ENCODE measurements at regions not wholly inside any gene's neighbourhood (a gene's known extent, or its start where the extent isn't known, plus 50 kb on each side); places are given as distances from the start of the nearest gene placed in this dataset.

DNA sequence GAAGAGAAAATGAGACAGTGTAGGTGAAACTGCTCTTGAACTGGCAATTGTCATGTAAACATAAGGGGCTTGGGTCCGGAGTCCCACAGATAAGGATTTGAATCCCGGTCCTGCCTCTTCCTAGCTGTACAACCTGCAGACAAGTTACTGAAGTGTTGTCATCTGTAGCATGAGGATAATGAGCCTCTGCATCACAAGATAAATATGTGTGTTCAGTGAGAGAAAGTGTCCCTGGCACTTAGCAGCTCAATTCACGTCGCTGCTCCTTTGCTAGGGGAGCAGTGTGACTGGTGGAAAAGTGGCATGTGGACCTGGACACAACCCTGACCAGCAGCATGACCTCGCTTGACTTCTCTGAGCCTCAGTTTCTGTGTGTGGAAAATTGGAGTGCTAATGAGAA lies 73.7 kb upstream of the NECTIN1 start:
- H3K9me3 ChIP-seq (ENCODE audit: control insufficient read depth in 1 of 2, low read length in 2 of 2), result no peaks in the 10 kb centered on the region
- H3K27me3 ChIP-seq (ENCODE audit: low read depth, low read length), result no peaks in the 10 kb centered on the region
- no peak overlapping the region for H3K4me3 ChIP-seq (ENCODE audit: low read depth in 1 of 2, low read length in 2 of 2)
- H3K27ac ChIP-seq (ENCODE audit: low read length), result no peak overlapping the region
- H3K36me3 ChIP-seq (ENCODE audit: control insufficient read depth in 1 of 2, insufficient read depth in 2 of 2, low read length in 2 of 2), result no peaks in the 10 kb centered on the region
- no peaks in the 10 kb centered on the region for H3K4me1 ChIP-seq (ENCODE audit: control insufficient read depth in 1 of 2, insufficient read depth in 2 of 2, low read length in 2 of 2)

DNA sequence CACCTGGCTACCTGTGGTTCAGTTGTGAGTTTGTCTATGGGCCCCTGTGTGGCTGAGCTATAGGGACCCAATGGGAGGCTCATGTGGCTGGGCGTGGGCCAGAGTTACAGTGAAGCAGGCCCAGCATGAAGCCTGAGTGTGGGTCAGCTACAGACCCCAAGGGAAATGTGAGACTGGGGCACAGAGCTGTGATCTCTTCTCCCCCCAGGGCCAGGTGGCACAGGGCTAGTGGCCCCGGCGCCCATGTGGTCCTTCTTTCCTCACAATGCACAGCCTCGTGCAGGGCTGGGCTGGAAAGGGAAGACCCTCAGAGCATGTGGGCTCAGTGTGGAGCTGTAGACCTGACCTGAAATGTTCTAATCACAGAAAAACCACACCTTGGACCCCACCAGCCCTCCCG lies 71.6 kb upstream of the NECTIN1 start:
- no peaks in the 10 kb centered on the region for H3K36me3 ChIP-seq (ENCODE audit: control insufficient read depth in 1 of 2, insufficient read depth in 2 of 2, low read length in 2 of 2)
- no peak overlapping the region for H3K4me3 ChIP-seq (ENCODE audit: low read depth in 1 of 2, low read length in 2 of 2)

DNA sequence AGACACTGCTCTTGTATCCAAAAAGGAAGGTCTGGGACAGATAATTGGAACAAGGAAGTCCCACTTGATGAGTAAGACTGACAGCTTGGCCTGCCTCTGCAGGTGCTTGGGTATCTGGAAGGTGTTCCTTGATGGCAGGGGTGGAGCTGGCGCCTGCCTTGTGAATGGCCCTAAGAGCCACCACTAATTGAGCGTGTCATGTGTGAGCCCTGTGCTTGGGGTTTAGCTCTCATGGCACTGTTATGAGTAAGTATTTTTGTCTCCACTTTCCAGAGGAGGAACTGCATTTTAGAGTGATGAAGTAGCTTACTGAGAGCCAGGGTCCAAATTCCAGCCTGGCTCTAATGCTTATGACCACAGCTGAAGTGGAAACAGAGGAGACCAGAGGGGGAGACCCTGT lies 71.2 kb upstream of the NECTIN1 start:
- no peaks in the 10 kb centered on the region for H3K27me3 ChIP-seq (ENCODE audit: low read depth, low read length)
- no peaks in the 10 kb centered on the region for H3K9me3 ChIP-seq (ENCODE audit: control insufficient read depth in 1 of 2, low read length in 2 of 2)
- H3K4me1 ChIP-seq (ENCODE audit: control insufficient read depth in 1 of 2, insufficient read depth in 2 of 2, low read length in 2 of 2), result no peaks in the 10 kb centered on the region
- no peaks in the 10 kb centered on the region for H3K36me3 ChIP-seq (ENCODE audit: control insufficient read depth in 1 of 2, insufficient read depth in 2 of 2, low read length in 2 of 2)
- H3K27ac ChIP-seq (ENCODE audit: low read length), result no peak overlapping the region
- no peak overlapping the region for H3K4me3 ChIP-seq (ENCODE audit: low read depth in 1 of 2, low read length in 2 of 2)

More for the DNA sequence above, 71.6 kb upstream of the NECTIN1 start:
- H3K4me1 ChIP-seq (ENCODE audit: control insufficient read depth in 1 of 2, insufficient read depth in 2 of 2, low read length in 2 of 2), result no peaks in the 10 kb centered on the region
- H3K9me3 ChIP-seq (ENCODE audit: control insufficient read depth in 1 of 2, low read length in 2 of 2), result no peaks in the 10 kb centered on the region
- H3K27me3 ChIP-seq (ENCODE audit: low read depth, low read length), result no peaks in the 10 kb centered on the region
- no peak overlapping the region for H3K27ac ChIP-seq (ENCODE audit: low read length)

DNA sequence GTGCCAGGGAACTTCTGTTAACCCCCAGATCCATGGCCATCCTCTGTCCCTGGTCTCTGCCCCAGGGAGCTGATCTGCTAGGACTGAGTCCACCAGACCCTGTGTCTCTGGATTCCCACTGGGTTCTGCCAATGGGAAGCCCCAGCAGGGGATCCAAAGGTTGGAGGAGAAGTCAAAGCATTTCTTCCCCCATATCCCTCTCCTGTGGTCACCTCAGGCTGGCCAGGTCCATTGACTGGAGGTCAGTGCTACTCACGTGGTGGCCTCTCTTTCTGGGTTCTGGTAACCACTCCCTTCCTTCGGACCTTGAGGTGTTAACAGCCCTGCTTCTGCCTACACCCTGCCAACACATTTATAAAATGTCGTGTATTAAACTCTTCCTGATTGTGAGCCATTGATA lies 69.7 kb upstream of the NECTIN1 start:
- H3K4me3 ChIP-seq (ENCODE audit: low read depth in 1 of 2, low read length in 2 of 2), result no peak overlapping the region
- no peaks in the 10 kb centered on the region for H3K4me1 ChIP-seq (ENCODE audit: control insufficient read depth in 1 of 2, insufficient read depth in 2 of 2, low read length in 2 of 2)
- no peaks in the 10 kb centered on the region for H3K9me3 ChIP-seq (ENCODE audit: control insufficient read depth in 1 of 2, low read length in 2 of 2)
- H3K27ac ChIP-seq (ENCODE audit: low read length), result no peak overlapping the region
- no peaks in the 10 kb centered on the region for H3K27me3 ChIP-seq (ENCODE audit: low read depth, low read length)
- no peaks in the 10 kb centered on the region for H3K36me3 ChIP-seq (ENCODE audit: control insufficient read depth in 1 of 2, insufficient read depth in 2 of 2, low read length in 2 of 2)

DNA sequence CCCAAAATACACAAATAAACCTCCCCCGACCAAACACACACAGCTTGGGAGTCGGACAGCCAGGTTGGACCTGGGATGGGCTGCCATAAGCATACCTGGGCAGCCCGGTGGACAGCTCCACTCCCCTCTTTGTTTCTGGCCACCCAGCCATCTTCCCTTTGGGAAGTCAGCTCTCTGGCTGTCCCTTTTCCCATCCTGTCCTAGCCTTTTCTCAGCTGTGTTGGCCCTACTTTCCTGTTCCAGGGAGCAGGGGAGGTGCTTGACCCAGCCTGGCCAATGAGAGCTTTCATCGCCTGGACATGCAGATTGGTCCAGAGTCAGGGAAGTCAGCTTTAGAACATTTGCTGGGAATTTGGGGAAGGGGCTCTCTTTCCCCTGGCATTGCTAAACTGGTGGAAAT lies 68.7 kb upstream of the NECTIN1 start:
- H3K4me3 ChIP-seq (ENCODE audit: low read depth in 1 of 2, low read length in 2 of 2), result no peak overlapping the region
- no peaks in the 10 kb centered on the region for H3K27me3 ChIP-seq (ENCODE audit: low read depth, low read length)
- H3K27ac ChIP-seq (ENCODE audit: low read length), result no peak overlapping the region
- no peaks in the 10 kb centered on the region for H3K36me3 ChIP-seq (ENCODE audit: control insufficient read depth in 1 of 2, insufficient read depth in 2 of 2, low read length in 2 of 2)
- H3K4me1 ChIP-seq (ENCODE audit: control insufficient read depth in 1 of 2, insufficient read depth in 2 of 2, low read length in 2 of 2), result no peaks in the 10 kb centered on the region
- no peaks in the 10 kb centered on the region for H3K9me3 ChIP-seq (ENCODE audit: control insufficient read depth in 1 of 2, low read length in 2 of 2)

DNA sequence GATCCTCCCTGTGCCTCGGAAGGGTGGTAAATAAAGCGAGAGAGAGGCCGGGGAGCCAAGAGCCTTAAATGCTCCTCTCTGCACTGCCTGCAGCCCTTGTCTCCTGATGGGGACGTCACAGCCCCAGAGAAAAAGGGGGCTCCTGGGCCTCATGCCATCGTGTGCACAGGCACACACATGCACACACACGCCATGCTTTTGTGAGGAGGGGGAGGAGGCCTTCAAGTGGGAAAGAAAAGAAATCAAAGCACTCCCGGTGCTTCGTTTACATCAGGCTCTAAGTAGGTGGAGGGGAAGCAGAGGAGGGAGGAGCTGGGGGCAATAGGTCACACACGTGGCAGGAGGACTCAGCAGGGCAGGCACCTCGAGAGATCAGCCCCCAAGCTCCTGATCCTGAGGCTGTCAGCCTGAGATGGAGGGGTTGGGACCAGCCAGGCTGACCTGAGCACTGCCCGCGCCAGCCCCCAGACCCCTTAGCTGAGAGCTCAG lies 68.2 kb upstream of the NECTIN1 start:
- Histone ChIP-seq H3K9me3 (ENCODE audit: control insufficient read depth in 1 of 2, low read length in 2 of 2) (no peaks in the 10 kb centered on the region), H3K27ac (ENCODE audit: low read length) (no peak overlapping the region), H3K4me1 (ENCODE audit: control insufficient read depth in 1 of 2, insufficient read depth in 2 of 2, low read length in 2 of 2) (no peaks in the 10 kb centered on the region), H3K27me3 (ENCODE audit: low read depth, low read length) (no peaks in the 10 kb centered on the region), H3K4me3 (ENCODE audit: low read depth in 1 of 2, low read length in 2 of 2) (no peak overlapping the region), H3K36me3 (ENCODE audit: control insufficient read depth in 1 of 2, insufficient read depth in 2 of 2, low read length in 2 of 2) (no peaks in the 10 kb centered on the region)

DNA sequence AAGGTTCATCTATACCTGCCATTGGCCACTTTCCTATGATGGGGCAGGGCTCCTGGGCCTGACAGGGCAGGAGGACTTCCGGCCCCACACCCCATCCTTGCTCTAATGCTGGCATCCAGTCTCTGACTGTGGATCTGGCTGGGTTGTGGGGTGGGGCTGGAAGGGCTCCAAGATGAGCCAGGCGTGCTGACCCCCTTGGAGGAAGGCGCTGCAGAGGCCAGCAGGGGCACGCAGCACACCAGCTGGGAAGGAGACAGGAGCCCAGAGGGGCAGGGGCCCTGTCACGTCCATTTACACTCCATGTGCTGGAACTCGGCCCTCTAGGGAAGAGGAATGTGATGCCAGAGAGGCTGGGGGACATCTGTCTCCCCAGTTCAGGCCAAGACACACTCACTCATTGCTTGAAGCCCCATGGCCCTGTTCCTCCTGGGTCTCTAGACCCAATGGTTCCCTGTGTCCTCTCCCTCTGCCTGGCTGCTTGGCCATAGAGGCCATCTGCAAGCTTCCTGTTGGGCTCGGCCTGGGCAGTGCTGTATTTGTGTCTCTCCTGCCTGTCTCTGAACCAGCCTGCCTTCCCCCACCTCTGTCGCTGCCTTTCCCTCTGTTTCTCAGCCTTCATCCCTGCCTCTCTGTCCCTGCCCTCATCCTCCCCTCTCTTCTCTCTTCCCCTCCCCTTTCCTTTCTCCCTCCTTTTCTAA lies 67.5 kb upstream of the NECTIN1 start:
- no peaks in the 10 kb centered on the region for H3K4me1 ChIP-seq (ENCODE audit: control insufficient read depth in 1 of 2, insufficient read depth in 2 of 2, low read length in 2 of 2)
- H3K27me3 ChIP-seq (ENCODE audit: low read depth, low read length), result no peaks in the 10 kb centered on the region
- H3K9me3 ChIP-seq (ENCODE audit: control insufficient read depth in 1 of 2, low read length in 2 of 2), result no peaks in the 10 kb centered on the region
- H3K36me3 ChIP-seq (ENCODE audit: control insufficient read depth in 1 of 2, insufficient read depth in 2 of 2, low read length in 2 of 2), result no peaks in the 10 kb centered on the region
- H3K4me3 ChIP-seq (ENCODE audit: low read depth in 1 of 2, low read length in 2 of 2), result no peak overlapping the region
- H3K27ac ChIP-seq (ENCODE audit: low read length), result no peak overlapping the region

DNA sequence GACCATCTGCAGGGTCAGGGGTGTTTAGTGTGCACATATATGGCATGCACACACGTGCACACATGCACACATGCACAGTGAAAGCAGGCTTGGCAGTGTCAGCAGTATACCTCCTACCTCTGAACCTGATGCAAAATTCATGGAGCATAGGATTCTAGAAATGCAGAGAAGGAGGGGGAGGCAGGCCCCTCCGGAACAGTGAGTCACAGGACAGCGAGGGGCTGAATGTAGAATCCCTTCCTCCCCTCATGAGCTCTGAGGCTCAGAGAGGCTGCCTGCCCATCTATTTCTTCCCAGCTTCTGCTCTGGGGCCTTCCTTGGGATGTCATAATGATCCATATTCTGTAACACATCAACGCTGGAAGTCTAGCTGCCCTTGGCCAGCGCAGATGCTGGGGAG lies 66.7 kb upstream of the NECTIN1 start:
- Histone ChIP-seq H3K9me3 (ENCODE audit: control insufficient read depth in 1 of 2, low read length in 2 of 2) (no peaks in the 10 kb centered on the region), H3K36me3 (ENCODE audit: control insufficient read depth in 1 of 2, insufficient read depth in 2 of 2, low read length in 2 of 2) (no peaks in the 10 kb centered on the region), H3K27me3 (ENCODE audit: low read depth, low read length) (no peaks in the 10 kb centered on the region), H3K27ac (ENCODE audit: low read length) (no peak overlapping the region), H3K4me3 (ENCODE audit: low read depth in 1 of 2, low read length in 2 of 2) (no peak overlapping the region), H3K4me1 (ENCODE audit: control insufficient read depth in 1 of 2, insufficient read depth in 2 of 2, low read length in 2 of 2) (no peaks in the 10 kb centered on the region)

DNA sequence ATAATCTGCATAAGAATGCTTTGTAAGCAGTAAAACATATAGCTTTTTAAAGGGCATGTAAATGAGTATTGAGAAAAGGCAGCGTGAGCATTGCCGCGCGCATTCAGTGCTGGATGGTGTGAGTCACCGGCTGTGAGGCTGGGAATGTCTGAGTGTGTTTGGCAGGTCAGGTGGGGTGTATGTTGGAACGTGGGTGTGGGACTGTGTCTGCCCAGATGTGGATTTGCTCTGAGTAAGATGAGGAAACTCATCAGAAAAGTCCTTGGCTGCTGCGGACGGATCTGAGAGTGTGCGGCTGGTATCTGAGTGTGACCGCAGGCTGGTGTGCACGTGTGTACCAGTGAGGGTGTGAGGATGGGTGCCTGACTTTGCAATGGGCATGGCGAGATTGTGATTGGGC lies 66.2 kb upstream of the NECTIN1 start:
- H3K9me3 ChIP-seq (ENCODE audit: control insufficient read depth in 1 of 2, low read length in 2 of 2), result no peaks in the 10 kb centered on the region
- H3K4me3 ChIP-seq (ENCODE audit: low read depth in 1 of 2, low read length in 2 of 2), result no peak overlapping the region
- H3K36me3 ChIP-seq (ENCODE audit: control insufficient read depth in 1 of 2, insufficient read depth in 2 of 2, low read length in 2 of 2), result no peaks in the 10 kb centered on the region
- no peak overlapping the region for H3K27ac ChIP-seq (ENCODE audit: low read length)
- no peaks in the 10 kb centered on the region for H3K4me1 ChIP-seq (ENCODE audit: control insufficient read depth in 1 of 2, insufficient read depth in 2 of 2, low read length in 2 of 2)
- H3K27me3 ChIP-seq (ENCODE audit: low read depth, low read length), result no peaks in the 10 kb centered on the region

DNA sequence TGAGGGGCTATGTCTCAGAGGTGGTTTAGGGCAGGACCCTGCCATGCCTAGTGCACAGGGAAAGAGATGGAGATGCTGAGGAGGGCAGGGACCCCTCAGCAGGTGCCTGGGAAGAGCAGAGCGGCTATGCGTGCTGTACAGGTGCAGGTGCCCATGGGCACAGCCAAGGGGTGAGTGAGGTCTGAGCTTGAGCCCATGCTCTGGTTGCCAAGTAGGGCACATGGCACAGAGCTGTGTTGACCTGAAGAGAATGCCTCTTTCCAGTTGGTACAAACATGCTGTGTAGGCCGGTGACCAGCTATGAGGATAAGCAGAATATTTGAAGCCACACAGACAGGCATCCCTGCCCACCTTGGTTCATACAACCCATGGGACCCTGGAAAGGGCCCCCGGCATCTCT lies 65.8 kb upstream of the NECTIN1 start:
- no peak overlapping the region for H3K27ac ChIP-seq (ENCODE audit: low read length)
- H3K4me1 ChIP-seq (ENCODE audit: control insufficient read depth in 1 of 2, insufficient read depth in 2 of 2, low read length in 2 of 2), result no peaks in the 10 kb centered on the region
- H3K9me3 ChIP-seq (ENCODE audit: control insufficient read depth in 1 of 2, low read length in 2 of 2), result no peaks in the 10 kb centered on the region
- no peak overlapping the region for H3K4me3 ChIP-seq (ENCODE audit: low read depth in 1 of 2, low read length in 2 of 2)
- no peaks in the 10 kb centered on the region for H3K36me3 ChIP-seq (ENCODE audit: control insufficient read depth in 1 of 2, insufficient read depth in 2 of 2, low read length in 2 of 2)
- H3K27me3 ChIP-seq (ENCODE audit: low read depth, low read length), result no peaks in the 10 kb centered on the region

DNA sequence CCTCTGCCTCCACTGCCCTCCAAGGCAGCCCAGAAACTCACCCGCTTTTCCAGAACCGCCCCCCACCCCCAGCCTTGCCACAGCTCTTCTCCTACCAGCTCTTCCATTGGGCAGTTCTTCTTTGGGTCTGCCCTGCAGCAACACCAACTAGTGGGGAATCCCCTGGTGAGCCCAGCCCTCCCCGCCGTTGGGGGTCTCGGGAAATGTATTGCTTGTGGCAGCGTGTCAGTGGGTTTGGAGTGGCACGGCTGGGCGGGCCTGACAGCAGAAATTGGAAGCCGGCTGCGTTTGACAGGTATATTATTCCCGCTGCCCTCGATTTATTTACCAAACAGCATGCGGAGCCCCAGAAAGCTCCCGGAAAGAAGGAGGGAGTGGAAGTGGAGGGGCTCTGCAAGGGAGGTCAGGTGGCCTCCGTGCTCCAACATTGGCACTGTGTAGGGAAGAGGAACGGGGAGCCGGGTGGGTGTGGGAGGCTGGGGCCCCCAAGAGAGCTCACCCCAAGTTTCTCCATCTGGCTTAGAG lies 65.2 kb upstream of the NECTIN1 start:
- Histone ChIP-seq H3K27ac (ENCODE audit: low read length) (no peak overlapping the region), H3K27me3 (ENCODE audit: low read depth, low read length) (no peaks in the 10 kb centered on the region), H3K4me1 (ENCODE audit: control insufficient read depth in 1 of 2, insufficient read depth in 2 of 2, low read length in 2 of 2) (no peaks in the 10 kb centered on the region), H3K36me3 (ENCODE audit: control insufficient read depth in 1 of 2, insufficient read depth in 2 of 2, low read length in 2 of 2) (no peaks in the 10 kb centered on the region), H3K4me3 (ENCODE audit: low read depth in 1 of 2, low read length in 2 of 2) (no peak overlapping the region), H3K9me3 (ENCODE audit: control insufficient read depth in 1 of 2, low read length in 2 of 2) (no peaks in the 10 kb centered on the region)
